Cardiac muscle cell (in vitro differentiated cells and primary cell): ENCODE measurements at regions not wholly inside any gene's neighbourhood (a gene's known extent, or its start where the extent isn't known, plus 50 kb on each side); places are given as distances from the start of the nearest gene placed in this dataset.
A peak's percentile ranks its signal among the peaks of the same experiment; 100 is the strongest.

Experiments
- DNase-seq, 2 donors: peaks; one replicate each; pipeline versions ENCODE4 v3.0.0 to v3.0.0-alpha.2; 2010 to 2017; ENCODE audit warnings: low read depth in 1 of 2, low spot score in 1 of 2
- H3K27ac ChIP-seq: fragments of 200-600 bp; sonication (generic); 2 replicates; pipeline ENCODE4 v1.5.1; 2016
- H3K27me3 ChIP-seq: fragments of 200-600 bp; sonication (generic); 2 replicates; pipeline ENCODE4 v1.6.0; 2016; ENCODE audit warnings: control low read depth
- H3K36me3 ChIP-seq: fragments of 200-600 bp; sonication (generic); 2 replicates; pipeline ENCODE4 v1.5.1; 2016; ENCODE audit warnings: control low read depth
- H3K4me1 ChIP-seq: fragments of 200-600 bp; sonication (generic); 2 replicates; pipeline ENCODE4 v1.8.1; 2017; ENCODE audit warnings: low read depth, mild to moderate bottlenecking, mixed run types
- H3K4me3 ChIP-seq: fragments of 200-600 bp; sonication (generic); 2 replicates; pipeline ENCODE4 v1.5.1; 2016; ENCODE audit warnings: mild to moderate bottlenecking
- H3K9me3 ChIP-seq: fragments of 200-600 bp; sonication (generic); 2 replicates; pipeline ENCODE4 v1.5.1; 2017; ENCODE audit warnings: low read depth, mild to moderate bottlenecking, control low read depth
- TF ChIP-seq, protein P1 (sequence below): IDR thresholded peaks from 2 replicates; pipeline ENCODE4 v1.5.1; 2012; ENCODE audit warnings: low read depth, mild to moderate bottlenecking, low read length

DNA sequence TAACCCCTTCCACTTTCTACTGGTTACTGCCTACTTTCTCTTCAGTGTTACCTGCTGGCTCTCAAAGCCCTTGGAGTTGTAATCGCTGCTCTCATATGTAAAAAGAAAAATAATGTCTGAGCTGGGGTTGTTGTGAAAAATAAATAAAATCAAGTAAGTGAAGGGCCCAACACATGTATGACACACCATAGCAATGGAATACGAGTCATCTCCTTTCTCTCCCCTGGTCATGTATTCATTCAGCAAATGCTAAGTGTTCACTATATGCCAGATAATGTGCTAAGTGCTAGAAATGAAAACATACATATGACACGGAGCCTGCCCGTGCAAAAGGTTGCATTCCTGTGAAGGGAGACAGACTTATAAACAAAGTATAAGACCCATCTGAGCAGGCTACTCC is 535.0 kb downstream of the RFC3 start:
- Histone ChIP-seq H3K4me1 (no peaks in the 10 kb centered on the region), H3K9me3 (no peaks in the 10 kb centered on the region), H3K27me3 (no peaks in the 10 kb centered on the region), H3K27ac (no peak overlapping the region), H3K4me3 (no peak overlapping the region), H3K36me3 (no peaks in the 10 kb centered on the region)
- TF ChIP-seq, protein P1, sequence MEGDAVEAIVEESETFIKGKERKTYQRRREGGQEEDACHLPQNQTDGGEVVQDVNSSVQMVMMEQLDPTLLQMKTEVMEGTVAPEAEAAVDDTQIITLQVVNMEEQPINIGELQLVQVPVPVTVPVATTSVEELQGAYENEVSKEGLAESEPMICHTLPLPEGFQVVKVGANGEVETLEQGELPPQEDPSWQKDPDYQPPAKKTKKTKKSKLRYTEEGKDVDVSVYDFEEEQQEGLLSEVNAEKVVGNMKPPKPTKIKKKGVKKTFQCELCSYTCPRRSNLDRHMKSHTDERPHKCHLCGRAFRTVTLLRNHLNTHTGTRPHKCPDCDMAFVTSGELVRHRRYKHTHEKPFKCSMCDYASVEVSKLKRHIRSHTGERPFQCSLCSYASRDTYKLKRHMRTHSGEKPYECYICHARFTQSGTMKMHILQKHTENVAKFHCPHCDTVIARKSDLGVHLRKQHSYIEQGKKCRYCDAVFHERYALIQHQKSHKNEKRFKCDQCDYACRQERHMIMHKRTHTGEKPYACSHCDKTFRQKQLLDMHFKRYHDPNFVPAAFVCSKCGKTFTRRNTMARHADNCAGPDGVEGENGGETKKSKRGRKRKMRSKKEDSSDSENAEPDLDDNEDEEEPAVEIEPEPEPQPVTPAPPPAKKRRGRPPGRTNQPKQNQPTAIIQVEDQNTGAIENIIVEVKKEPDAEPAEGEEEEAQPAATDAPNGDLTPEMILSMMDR: no peak
- DNase-seq: no peak

DNA sequence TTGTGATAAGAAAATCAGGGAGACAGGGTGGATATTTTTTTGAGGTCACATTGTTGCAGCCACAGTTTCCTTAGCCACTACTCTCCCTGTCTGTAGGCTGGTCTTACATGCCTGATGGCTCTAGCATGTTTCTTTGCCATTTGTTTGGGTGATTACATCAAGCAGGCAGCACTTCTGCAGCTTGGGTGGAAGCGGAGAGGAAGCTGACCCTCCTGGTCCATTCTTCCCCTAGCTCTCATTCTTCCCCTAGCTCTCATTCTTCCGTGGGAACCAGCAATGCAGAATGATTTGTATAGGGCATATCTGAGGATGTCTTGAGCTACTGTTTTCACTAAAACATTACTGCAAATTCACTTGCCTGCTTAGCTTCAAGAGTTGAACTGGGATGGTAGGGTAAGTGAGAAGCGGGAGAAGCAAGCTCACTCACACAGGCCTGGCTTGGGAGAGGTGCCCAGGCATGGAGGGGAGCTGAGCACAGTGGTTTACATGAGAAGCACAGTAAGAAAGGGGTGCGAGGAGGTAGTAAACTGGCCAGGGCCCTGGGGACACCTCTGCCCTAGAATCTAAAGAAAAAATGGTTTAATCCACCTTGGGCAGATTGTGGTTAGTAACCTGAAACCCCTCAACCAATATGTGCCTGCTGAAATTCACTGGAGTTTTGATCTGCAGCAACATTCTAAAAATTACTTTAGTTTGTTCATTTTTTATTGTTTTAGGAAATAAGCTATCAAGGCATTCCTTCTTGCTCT is 538.9 kb downstream of the RFC3 start:
- H3K4me3 ChIP-seq: no peak overlapping the region
- no peaks in the 10 kb centered on the region for H3K9me3 ChIP-seq
- no peaks in the 10 kb centered on the region for H3K36me3 ChIP-seq
- DNase-seq: no peak
- H3K4me1 ChIP-seq: no peaks in the 10 kb centered on the region
- TF ChIP-seq, protein P1: no peak
- H3K27me3 ChIP-seq: no peaks in the 10 kb centered on the region
- no peak overlapping the region for H3K27ac ChIP-seq

DNA sequence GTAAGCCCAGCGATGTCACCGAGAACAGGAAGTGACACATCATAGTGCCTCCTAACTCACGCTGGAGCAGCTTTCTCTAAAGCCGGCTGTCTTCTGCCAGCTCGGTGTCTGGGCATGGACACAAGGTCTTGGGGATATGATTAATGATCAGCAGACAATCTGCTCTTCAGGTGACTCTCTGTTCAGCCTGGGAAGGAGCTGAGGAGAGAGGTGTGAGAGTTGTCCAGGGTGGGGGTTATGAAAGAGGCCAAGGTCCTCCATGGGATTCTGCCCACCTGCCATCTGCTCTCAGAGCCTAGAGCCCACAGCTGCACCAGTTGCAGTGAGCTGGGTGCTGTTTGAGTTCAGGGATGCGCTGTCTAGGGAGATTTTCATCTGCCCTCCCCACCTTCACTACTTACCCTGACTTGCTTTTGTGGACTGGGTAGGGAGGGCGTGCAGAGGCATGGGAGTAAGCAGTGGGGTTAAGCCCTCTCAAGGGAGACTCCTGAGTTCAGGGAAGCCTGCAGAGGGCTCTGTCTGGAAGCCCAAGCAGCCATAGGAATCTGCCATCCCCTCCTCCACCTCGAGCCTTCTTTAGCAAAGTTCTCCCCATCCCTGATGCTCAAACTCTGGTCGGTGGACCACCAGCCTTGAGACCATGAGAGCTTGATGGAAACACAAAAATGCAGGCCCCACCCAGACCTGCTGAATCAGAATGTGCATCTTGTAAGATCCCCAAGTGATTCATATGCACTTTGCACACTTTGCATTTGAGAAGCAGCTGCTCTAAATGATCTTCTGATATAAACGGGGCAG is 539.7 kb downstream of the RFC3 start:
- DNase-seq: peak in 1 of 2 donors; percentile 63

DNA sequence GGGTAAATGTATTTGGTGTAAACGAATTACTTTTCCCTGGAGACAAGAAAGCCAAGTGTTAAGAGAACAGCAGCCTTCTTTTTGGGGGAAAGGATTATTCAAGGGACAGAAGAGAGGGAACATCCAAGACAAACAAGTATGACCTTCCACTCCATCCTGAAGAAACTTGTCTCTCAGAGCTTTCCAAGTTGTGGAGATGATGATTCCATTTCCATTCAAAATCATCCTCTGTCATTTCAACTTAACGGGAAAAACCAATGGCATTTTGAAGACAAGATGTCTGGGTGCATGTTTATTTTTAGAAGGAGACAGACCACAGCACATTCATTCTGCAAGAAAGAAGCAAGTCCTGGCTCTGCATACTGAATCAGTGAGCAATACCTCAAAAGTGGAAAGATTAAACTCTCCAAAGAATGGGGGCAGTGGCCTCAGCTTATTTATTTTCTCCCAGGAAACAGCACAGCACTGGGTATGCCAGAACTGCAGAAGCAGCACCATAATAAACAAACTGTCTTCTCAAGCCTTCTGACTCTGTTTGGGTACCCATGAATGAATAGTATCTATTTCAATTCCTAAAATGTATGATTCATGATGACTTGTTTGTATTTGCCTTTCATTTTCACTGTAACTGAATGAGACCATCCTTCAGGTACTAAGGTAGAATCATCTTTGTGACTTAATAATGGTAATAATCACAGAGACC is 541.0 kb downstream of the RFC3 start:
- Histone ChIP-seq H3K9me3 (no peaks in the 10 kb centered on the region), H3K27ac (no peak overlapping the region), H3K36me3 (no peaks in the 10 kb centered on the region), H3K4me3 (no peak overlapping the region), H3K27me3 (no peaks in the 10 kb centered on the region), H3K4me1 (no peaks in the 10 kb centered on the region)
- TF ChIP-seq, protein P1: no peak
- peak in 1 of 2 donors; percentile 52 for DNase-seq

More for the DNA sequence above, 539.7 kb downstream of the RFC3 start:
- H3K36me3 ChIP-seq: no peaks in the 10 kb centered on the region
- TF ChIP-seq, protein P1: no peak
- no peaks in the 10 kb centered on the region for H3K4me1 ChIP-seq
- no peak overlapping the region for H3K4me3 ChIP-seq
- no peak overlapping the region for H3K27ac ChIP-seq
- H3K27me3 ChIP-seq: no peaks in the 10 kb centered on the region
- H3K9me3 ChIP-seq: no peaks in the 10 kb centered on the region

DNA sequence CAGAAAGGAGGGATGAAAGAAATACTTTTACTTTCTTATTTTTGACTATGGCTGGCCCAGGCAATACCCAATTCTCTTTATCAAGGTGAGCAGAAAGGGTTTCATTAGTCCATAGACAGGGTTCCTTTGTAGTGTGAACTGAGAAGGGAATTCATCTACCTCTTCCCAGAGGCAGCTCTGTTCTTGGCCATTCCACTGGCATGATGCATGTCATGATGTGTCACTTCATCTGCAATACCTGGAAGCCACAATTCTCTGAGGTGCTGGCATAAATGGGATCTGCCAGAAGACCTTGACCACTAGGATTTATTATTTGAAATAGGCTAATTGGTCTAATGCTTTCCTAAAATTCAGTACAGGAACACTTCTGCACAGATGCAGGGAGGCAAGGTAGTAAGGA is 542.8 kb downstream of the RFC3 start:
- no peak for DNase-seq
- Histone ChIP-seq H3K4me1 (no peaks in the 10 kb centered on the region), H3K9me3 (no peaks in the 10 kb centered on the region), H3K36me3 (no peaks in the 10 kb centered on the region), H3K27me3 (no peaks in the 10 kb centered on the region), H3K4me3 (no peak overlapping the region), H3K27ac (no peak overlapping the region)
- TF ChIP-seq, protein P1: no peak
